B cell (primary cell): ENCODE measurements at regions not wholly inside any gene's neighbourhood (a gene's known extent, or its start where the extent isn't known, plus 50 kb on each side); places are given as distances from the start of the nearest gene placed in this dataset.
"Not testable (repeated sequence)": the region's sequence is repeated elsewhere in the genome, so short reads cannot be mapped to it uniquely, and the experiment has no call there.

ENCODE experiments used
- ATAC-seq: fragments of 200-7000 bp; cut with Tn5 transposase; one replicate; pipeline ENCODE4 v1.10.0; 2021; ENCODE audit warnings: low read depth, mild to moderate bottlenecking, moderate number of reproducible peaks, moderate library complexity
- CTCF ChIA-PET: fragments of 350-600 bp; sonication (Branson Sonifier 250); formaldehyde crosslinking; loops from one replicate; lab custom pipeline; 2021; ENCODE audit warnings: antibody characterized with exemption, inconsistent platforms; lab: Charles Lee
- POLR2A ChIA-PET: fragments of 350-600 bp; sonication (Branson Sonifier 250); formaldehyde crosslinking; loops from one replicate; lab custom pipeline; 2021; ENCODE audit warnings: antibody characterized with exemption; lab: Charles Lee
- DNase-seq: peaks from one replicate; pipeline ENCODE4 v3.0.0; 2013
- H2AFZ ChIP-seq: 2 replicates; pipeline ENCODE4 v1.6.1; 2012; ENCODE audit warnings: mild to moderate bottlenecking, low read depth, low read length; ENCODE audit not compliant: insufficient read depth, poor library complexity, severe bottlenecking
- H3K27ac ChIP-seq, 2 donors: 1 replicate in 1 of 2; 2 replicates in 1 of 2; pipeline ENCODE4 v1.5.1; 2012 to 2013; ENCODE audit warnings: low read length in 2 of 2, mild to moderate bottlenecking in 2 of 2, moderate library complexity in 1 of 2
- H3K27me3 ChIP-seq, 4 experiments: fragments of 200-600 bp in 1 of 4; sonication (generic) in 1 of 4; replicated peaks in 1 of 4; 1 replicate in 2 of 4; 2 replicates in 2 of 4; pipeline versions ENCODE4 v1.6.1 to v1.7.0; 2013 to 2016; ENCODE audit warnings: low read length in 3 of 4, mild to moderate bottlenecking in 2 of 4, mixed read lengths in 1 of 4, moderate library complexity in 1 of 4; ENCODE audit not compliant: insufficient read depth in 4 of 4, control insufficient read depth in 3 of 4; ENCODE audit errors: control extremely low read depth in 1 of 4
- H3K36me3 ChIP-seq, 2 experiments: replicated peaks in 1 of 2; 1 replicate in 1 of 2; 2 replicates in 1 of 2; pipeline versions ENCODE4 v1.6.1 to v1.7.1; 2013; ENCODE audit warnings: low read length in 1 of 2; ENCODE audit not compliant: insufficient read depth in 2 of 2, control insufficient read depth in 1 of 2; ENCODE audit errors: control extremely low read depth in 1 of 2, extremely low read depth in 1 of 2
- H3K4me1 ChIP-seq, 2 donors: fragments of 200-600 bp in 1 of 2; sonication (generic) in 1 of 2; 1 replicate in 1 of 2; 2 replicates in 1 of 2; pipeline versions ENCODE4 v1.5.1 to v1.6.1; 2013 to 2017; ENCODE audit warnings: low read length in 2 of 2; ENCODE audit not compliant: control insufficient read depth in 2 of 2, insufficient read depth in 2 of 2
- H3K4me2 ChIP-seq: replicated peaks from 2 replicates; pipeline ENCODE3; 2012; ENCODE audit warnings: mild to moderate bottlenecking, low read depth, low read length; ENCODE audit not compliant: poor library complexity, severe bottlenecking
- H3K4me3 ChIP-seq, 5 experiments: fragments of 200-600 bp in 1 of 5; sonication (generic) in 1 of 5; 1 replicate in 3 of 5; 2 replicates in 2 of 5; pipeline versions ENCODE4 v1.5.1 to v1.7.0; 2011 to 2016; ENCODE audit warnings: low read length in 4 of 5, mild to moderate bottlenecking in 4 of 5, low read depth in 2 of 5, control low read depth in 1 of 5, moderate library complexity in 1 of 5; ENCODE audit not compliant: insufficient read depth in 1 of 5; ENCODE audit errors: control extremely low read depth in 1 of 5, extremely low read depth in 1 of 5
- H3K79me2 ChIP-seq: fragments of 200-600 bp; sonication (generic); one replicate; pipeline ENCODE4 v1.6.0; 2016; ENCODE audit warnings: low read length; ENCODE audit not compliant: control insufficient read depth, insufficient read depth
- H3K9ac ChIP-seq: fragments of 200-600 bp; sonication (generic); 2 replicates; pipeline ENCODE4 v1.6.1; 2017; ENCODE audit warnings: mild to moderate bottlenecking, low read length, moderate library complexity
- H3K9me3 ChIP-seq, 3 donors: one replicate each; pipeline versions ENCODE4 v1.6.1 to v1.7.1; 2013; ENCODE audit warnings: low read length in 2 of 3; ENCODE audit not compliant: control insufficient read depth in 2 of 3, insufficient read depth in 1 of 3; ENCODE audit errors: control extremely low read depth in 1 of 3
- H4K20me1 ChIP-seq: 2 replicates; pipeline ENCODE4 v1.6.0; 2012; ENCODE audit warnings: mild to moderate bottlenecking, low read length; ENCODE audit not compliant: insufficient read depth, control insufficient read depth, poor library complexity, severe bottlenecking
- H3K27ac Mint-ChIP-seq: one replicate; pipeline ENCODE4 v1.8.0; 2021; ENCODE audit warnings: mixed read lengths
- H3K27me3 Mint-ChIP-seq: one replicate; pipeline ENCODE4 v1.8.0; 2021; ENCODE audit warnings: mixed read lengths
- H3K4me1 Mint-ChIP-seq: one replicate; pipeline ENCODE4 v1.8.0; 2021; ENCODE audit warnings: mixed read lengths
- H3K4me3 Mint-ChIP-seq: one replicate; pipeline ENCODE4 v1.8.0; 2021; ENCODE audit warnings: mixed read lengths
- H3K9me3 Mint-ChIP-seq: one replicate; pipeline ENCODE4 v1.8.0; 2022; ENCODE audit warnings: mixed read lengths; ENCODE audit not compliant: insufficient read depth
- CTCF ChIP-seq: fragments of 200-600 bp; IDR thresholded peaks from one replicate; pipeline ENCODE4 v1.8.0; 2022; ENCODE audit warnings: antibody characterized with exemption, mild to moderate bottlenecking
- EZH2 ChIP-seq: IDR thresholded peaks from 2 replicates; pipeline ENCODE4 v1.6.1; 2012; ENCODE audit warnings: borderline replicate concordance, low read depth, mild to moderate bottlenecking, moderate library complexity, low read length; ENCODE audit not compliant: insufficient read depth, poor library complexity, severe bottlenecking
- WGBS: methylation state at CpG from one replicate; pipeline ENCODE4 v1.1.5; 2013; ENCODE audit warnings: missing lambda C conversion rate; ENCODE audit not compliant: insufficient coverage; 5-methylcytosine and 5-hydroxymethylcytosine counted together
- intact Hi-C: fragments of 100-400 bp; cut with micrococcal nuclease; formaldehyde crosslinking; loops from one replicate; pipeline ENCODE4 v1.10.0; 2022

DNA sequence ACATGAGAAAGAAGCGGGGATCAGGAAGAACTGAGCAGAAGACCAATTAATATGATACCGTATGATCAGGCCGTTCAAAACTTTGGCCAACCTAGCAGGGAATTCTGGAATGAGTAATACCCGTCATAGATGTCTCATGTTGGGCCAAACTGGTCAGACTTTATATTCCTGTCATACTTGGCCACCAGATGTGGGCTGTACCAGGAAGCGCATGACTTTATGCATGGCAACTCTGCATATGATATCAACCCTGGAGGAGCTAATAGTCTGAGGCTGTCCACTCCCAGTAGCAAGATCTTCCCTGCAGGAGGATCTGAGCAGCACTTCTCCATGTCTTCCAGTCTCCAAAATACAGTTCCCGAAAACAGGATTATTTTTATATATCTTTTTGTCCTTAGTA is 68.5 kb upstream of the NAA35 start:
- H3K79me2 ChIP-seq: no peaks in the 10 kb centered on the region
- intact Hi-C loops: no loop called here
- no peaks in the 10 kb centered on the region for H3K9me3 Mint-ChIP-seq
- no peaks in the 10 kb centered on the region for H3K36me3 ChIP-seq
- H3K4me2 ChIP-seq: no peak overlapping the region
- no peak overlapping the region for H3K27ac Mint-ChIP-seq
- WGBS: 94% methylated on average over 5 of the region's 6 CpGs
- H2AFZ ChIP-seq: no peak overlapping the region
- no peaks in the 10 kb centered on the region for H3K4me1 ChIP-seq
- ChIA-PET POLR2A (no interaction called here), CTCF (no interaction called here)
- ATAC-seq (no peak), DNase-seq (no peak)
- H3K4me3 ChIP-seq: no peak overlapping the region
- H3K9ac ChIP-seq: no peak overlapping the region
- H3K27ac ChIP-seq: no peak overlapping the region
- H3K27me3 Mint-ChIP-seq: no peaks in the 10 kb centered on the region
- no peaks in the 10 kb centered on the region for H4K20me1 ChIP-seq
- no peak overlapping the region for H3K4me3 Mint-ChIP-seq
- H3K4me1 Mint-ChIP-seq: peaks cover 4% of the 10 kb centered on the region
- no peaks in the 10 kb centered on the region for H3K9me3 ChIP-seq
- H3K27me3 ChIP-seq: no peaks in the 10 kb centered on the region
- TF ChIP-seq CTCF (no peak), EZH2 (no peak)

DNA sequence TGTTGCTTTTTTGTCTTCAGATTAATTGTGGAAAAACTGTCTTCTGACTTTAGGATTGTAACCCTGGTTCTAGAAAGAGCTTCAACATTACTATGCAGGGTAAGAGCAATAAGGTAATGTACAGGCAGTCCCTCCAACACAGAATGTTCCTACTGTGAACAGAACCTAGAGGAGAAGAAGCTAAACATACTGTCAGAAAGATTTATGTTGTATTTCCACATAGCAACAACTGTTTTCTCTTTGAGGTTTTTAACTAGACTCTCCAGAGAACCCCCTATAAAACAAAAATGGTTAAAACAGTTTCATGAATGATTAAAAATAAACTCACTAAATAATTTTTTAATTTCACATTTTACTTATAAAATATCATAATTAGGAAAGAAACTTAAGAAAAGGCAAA is 64.3 kb upstream of the NAA35 start:
- TF ChIP-seq EZH2 (no peak), CTCF (no peak)
- no peak overlapping the region for H3K27ac ChIP-seq
- ChIA-PET POLR2A (no interaction called here), CTCF (no interaction called here)
- intact Hi-C loops: no loop called here
- no peaks in the 10 kb centered on the region for H4K20me1 ChIP-seq
- no peak overlapping the region for H2AFZ ChIP-seq
- H3K4me1 Mint-ChIP-seq: peaks cover 2% of the 10 kb centered on the region
- H3K79me2 ChIP-seq: no peaks in the 10 kb centered on the region
- H3K27me3 Mint-ChIP-seq: no peaks in the 10 kb centered on the region
- H3K4me1 ChIP-seq: no peaks in the 10 kb centered on the region
- H3K4me2 ChIP-seq: no peak overlapping the region
- no peak overlapping the region for H3K9ac ChIP-seq
- H3K9me3 ChIP-seq: no peaks in the 10 kb centered on the region
- no peak for DNase-seq
- no peak overlapping the region for H3K27ac Mint-ChIP-seq
- no peak for ATAC-seq
- H3K9me3 Mint-ChIP-seq: no peaks in the 10 kb centered on the region
- H3K27me3 ChIP-seq: no peaks in the 10 kb centered on the region
- no peaks in the 10 kb centered on the region for H3K36me3 ChIP-seq
- no peak overlapping the region for H3K4me3 Mint-ChIP-seq
- H3K4me3 ChIP-seq: no peak overlapping the region

GRCh38 chr9:85878872-85879597 is 61.9 kb upstream of the NAA35 start:
- ATAC-seq, DNase-seq, H2AFZ ChIP-seq, H3K4me1 Mint-ChIP-seq, H4K20me1 ChIP-seq, intact Hi-C loops, H3K4me1 ChIP-seq, H3K27me3 ChIP-seq, H3K4me3 Mint-ChIP-seq, CTCF ChIA-PET, H3K9ac ChIP-seq, POLR2A ChIA-PET, H3K27me3 Mint-ChIP-seq, H3K79me2 ChIP-seq, H3K9me3 ChIP-seq, H3K36me3 ChIP-seq, H3K9me3 Mint-ChIP-seq, H3K4me3 ChIP-seq, H3K27ac ChIP-seq, H3K4me2 ChIP-seq, H3K27ac Mint-ChIP-seq: not testable (repeated sequence)
- WGBS: no CpG with 5 or more reads among the region's 5 CpGs
